Neural cell (in vitro differentiated cells): ENCODE measurements at regions not wholly inside any gene's neighbourhood (a gene's known extent, or its start where the extent isn't known, plus 50 kb on each side); places are given as distances from the start of the nearest gene placed in this dataset.

Experiments used
- H2AFZ ChIP-seq: fragments of 200-600, 300-800 bp; sonication (generic), shearing (Covaris generic); 2 replicates; pipeline ENCODE4 v1.6.0; 2014; ENCODE audit warnings: low read depth, mild to moderate bottlenecking, antibody characterized with exemption, low read length, moderate library complexity
- H3F3A ChIP-seq: fragments of 200-600 bp; shearing (Covaris generic); 2 replicates; pipeline ENCODE4 v1.6.1; 2016; ENCODE audit warnings: mild to moderate bottlenecking, moderate library complexity, mixed read lengths, antibody characterized with exemption, low read length; ENCODE audit not compliant: insufficient read depth, poor library complexity, severe bottlenecking
- H3K27ac ChIP-seq: fragments of 200-600, 300-800 bp; sonication (generic), shearing (Covaris generic); 2 replicates; pipeline ENCODE4 v1.5.1; 2014; ENCODE audit warnings: mild to moderate bottlenecking, low read length, moderate library complexity
- H3K27me3 ChIP-seq: fragments of 300-800, 200-600 bp; sonication (generic), shearing (Covaris generic); 2 replicates; pipeline ENCODE4 v1.6.0; 2014; ENCODE audit warnings: mild to moderate bottlenecking, low read depth, low read length, moderate library complexity; ENCODE audit not compliant: insufficient read depth
- H3K36me3 ChIP-seq: fragments of 300-800, 200-600 bp; sonication (generic), shearing (Covaris generic); 2 replicates; pipeline ENCODE4 v1.5.1; 2014; ENCODE audit warnings: mild to moderate bottlenecking, antibody characterized with exemption, low read length, moderate library complexity; ENCODE audit not compliant: insufficient read depth
- H3K4me2 ChIP-seq: fragments of 300-800, 200-600 bp; sonication (generic), shearing (Covaris generic); 2 replicates; pipeline ENCODE4 v1.6.0; 2014; ENCODE audit warnings: mild to moderate bottlenecking, low read length
- H3K4me3 ChIP-seq: fragments of 300-800, 200-600 bp; sonication (generic), shearing (Covaris generic); 2 replicates; pipeline ENCODE4 v1.5.1; 2014; ENCODE audit warnings: mild to moderate bottlenecking, low read length, moderate library complexity
- H3K79me2 ChIP-seq: fragments of 200-600 bp; shearing (Covaris generic); replicated peaks from 2 replicates; pipeline ENCODE4 v1.6.0; 2014; ENCODE audit warnings: mild to moderate bottlenecking, low read length, moderate library complexity; ENCODE audit not compliant: insufficient read depth
- H3K9ac ChIP-seq: fragments of 300-800, 200-600 bp; sonication (generic), shearing (Covaris generic); 2 replicates; pipeline ENCODE4 v1.6.1; 2016; ENCODE audit warnings: mild to moderate bottlenecking, low read length, mixed read lengths
- H3K9me2 ChIP-seq: fragments of 200-600 bp; shearing (Covaris generic); 2 replicates; pipeline ENCODE4 v1.6.1; 2016; ENCODE audit warnings: mild to moderate bottlenecking, low read length, mixed read lengths; ENCODE audit not compliant: insufficient read depth
- H3K9me3 ChIP-seq: fragments of 200-600, 300-800 bp; sonication (generic), shearing (Covaris generic); 2 replicates; pipeline ENCODE4 v1.6.1; 2016; ENCODE audit warnings: mild to moderate bottlenecking, mixed run types, low read length, moderate library complexity, mixed read lengths
- H4K20me1 ChIP-seq: fragments of 200-600 bp; shearing (Covaris generic); 2 replicates; pipeline ENCODE4 v1.6.1; 2016; ENCODE audit warnings: mild to moderate bottlenecking, mixed run types; ENCODE audit not compliant: insufficient read depth
- EP300 ChIP-seq: fragments of 450-650 bp; conservative IDR thresholded peaks from 2 replicates; pipeline ENCODE4 v1.6.1; 2014; ENCODE audit warnings: antibody characterized with exemption, mild to moderate bottlenecking, moderate library complexity; ENCODE audit not compliant: poor library complexity, severe bottlenecking
- EZH2 ChIP-seq: fragments of 200-600, 300-800 bp; shearing (Covaris generic), sonication (generic); IDR thresholded peaks from 2 replicates; pipeline ENCODE4 v1.6.1; 2014; ENCODE audit warnings: antibody characterized with exemption, low read length, borderline replicate concordance, mild to moderate bottlenecking; ENCODE audit not compliant: insufficient read depth, poor library complexity, severe bottlenecking
- MXI1 ChIP-seq: fragments of 450-650 bp; conservative IDR thresholded peaks from 2 replicates; pipeline ENCODE4 v1.6.1; 2014; ENCODE audit warnings: antibody characterized with exemption, mild to moderate bottlenecking; ENCODE audit not compliant: poor library complexity, severe bottlenecking
- POLR2AphosphoS5 ChIP-seq: IDR thresholded peaks from 2 replicates; pipeline ENCODE4 v1.6.1; 2012
- RAD21 ChIP-seq: fragments of 450-650 bp; conservative IDR thresholded peaks from 2 replicates; pipeline ENCODE4 v1.6.1; 2014; ENCODE audit warnings: antibody characterized with exemption, mild to moderate bottlenecking, moderate library complexity
- SMC3 ChIP-seq: fragments of 450-650 bp; conservative IDR thresholded peaks from 2 replicates; pipeline ENCODE4 v1.6.1; 2014; ENCODE audit warnings: antibody characterized with exemption, mild to moderate bottlenecking, moderate library complexity; ENCODE audit not compliant: poor library complexity
- TAF1 ChIP-seq: IDR thresholded peaks from 2 replicates; pipeline ENCODE4 v1.6.1; 2012; ENCODE audit warnings: low read depth
- TF ChIP-seq, protein P1 (sequence below): IDR thresholded peaks from 2 replicates; pipeline ENCODE4 v1.6.1; 2012; ENCODE audit warnings: borderline replicate concordance
- TF ChIP-seq, protein P2 (sequence below): fragments of 450-650 bp; IDR thresholded peaks from 2 replicates; pipeline ENCODE4 v1.5.1; 2014; ENCODE audit warnings: antibody characterized with exemption, mild to moderate bottlenecking, moderate library complexity; ENCODE audit not compliant: poor library complexity, severe bottlenecking

DNA sequence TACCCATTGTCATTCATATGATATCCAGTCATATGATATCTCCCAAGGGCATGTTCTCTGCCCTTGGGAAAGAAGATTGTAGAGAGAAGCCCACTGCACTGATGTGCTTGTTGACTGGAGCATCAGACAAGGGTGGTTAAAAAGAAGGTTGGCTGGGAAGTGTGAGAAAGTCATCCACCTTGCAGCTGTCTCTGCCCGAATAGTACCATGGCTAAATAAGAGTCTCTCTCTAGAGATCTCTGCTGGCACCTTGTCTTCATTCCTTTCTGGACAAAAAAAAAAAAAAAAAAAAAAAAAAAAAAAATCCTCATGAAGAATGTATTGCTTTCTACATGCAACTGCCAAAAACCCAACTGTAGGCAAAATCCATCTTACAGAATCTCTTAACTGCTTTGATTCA is 349.7 kb upstream of the ESRRG start:
- no peaks in the 10 kb centered on the region for H4K20me1 ChIP-seq
- no peak overlapping the region for H2AFZ ChIP-seq
- TF ChIP-seq EZH2 = no peak
- no peak for TF ChIP-seq POLR2AphosphoS5
- no peak for TF ChIP-seq RAD21
- no peak for TF ChIP-seq EP300
- TF ChIP-seq MXI1 = no peak
- TF ChIP-seq SMC3 = no peak
- no peaks in the 10 kb centered on the region for H3K27me3 ChIP-seq
- H3K4me3 ChIP-seq = no peak overlapping the region
- H3K27ac ChIP-seq = no peak overlapping the region
- no peaks in the 10 kb centered on the region for H3K9me2 ChIP-seq
- H3K9me3 ChIP-seq = no peaks in the 10 kb centered on the region
- no peaks in the 10 kb centered on the region for H3K36me3 ChIP-seq
- no peak overlapping the region for H3K4me2 ChIP-seq
- no peaks in the 10 kb centered on the region for H3F3A ChIP-seq
- H3K9ac ChIP-seq = no peak overlapping the region
- no peaks in the 10 kb centered on the region for H3K79me2 ChIP-seq

DNA sequence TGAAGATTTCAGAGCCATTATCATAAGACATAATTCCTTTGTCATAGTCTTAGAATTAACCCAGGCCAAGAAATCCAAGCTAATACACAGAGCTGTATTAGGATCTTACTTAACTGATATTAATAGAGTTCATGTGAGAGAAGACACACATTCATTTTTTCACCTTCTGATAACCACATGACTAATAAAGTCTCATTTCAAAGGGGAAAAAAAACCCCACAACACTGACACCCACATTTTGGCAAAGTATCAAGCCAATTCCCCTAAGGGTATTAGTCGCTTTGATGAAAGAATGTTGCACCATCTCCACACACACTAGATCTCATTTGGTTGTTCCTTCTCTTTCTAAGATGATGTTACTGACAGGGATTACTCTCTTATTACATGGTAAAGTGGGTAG is 344.4 kb upstream of the ESRRG start:
- Histone ChIP-seq H3K36me3 (no peaks in the 10 kb centered on the region), H3K4me3 (no peak overlapping the region), H3K4me2 (no peak overlapping the region), H3F3A (no peaks in the 10 kb centered on the region), H3K79me2 (no peaks in the 10 kb centered on the region), H3K9me2 (no peaks in the 10 kb centered on the region), H2AFZ (no peak overlapping the region), H3K9ac (no peak overlapping the region), H3K9me3 (no peaks in the 10 kb centered on the region), H3K27me3 (no peaks in the 10 kb centered on the region), H4K20me1 (no peaks in the 10 kb centered on the region), H3K27ac (no peak overlapping the region)
- TF ChIP-seq, protein P1, sequence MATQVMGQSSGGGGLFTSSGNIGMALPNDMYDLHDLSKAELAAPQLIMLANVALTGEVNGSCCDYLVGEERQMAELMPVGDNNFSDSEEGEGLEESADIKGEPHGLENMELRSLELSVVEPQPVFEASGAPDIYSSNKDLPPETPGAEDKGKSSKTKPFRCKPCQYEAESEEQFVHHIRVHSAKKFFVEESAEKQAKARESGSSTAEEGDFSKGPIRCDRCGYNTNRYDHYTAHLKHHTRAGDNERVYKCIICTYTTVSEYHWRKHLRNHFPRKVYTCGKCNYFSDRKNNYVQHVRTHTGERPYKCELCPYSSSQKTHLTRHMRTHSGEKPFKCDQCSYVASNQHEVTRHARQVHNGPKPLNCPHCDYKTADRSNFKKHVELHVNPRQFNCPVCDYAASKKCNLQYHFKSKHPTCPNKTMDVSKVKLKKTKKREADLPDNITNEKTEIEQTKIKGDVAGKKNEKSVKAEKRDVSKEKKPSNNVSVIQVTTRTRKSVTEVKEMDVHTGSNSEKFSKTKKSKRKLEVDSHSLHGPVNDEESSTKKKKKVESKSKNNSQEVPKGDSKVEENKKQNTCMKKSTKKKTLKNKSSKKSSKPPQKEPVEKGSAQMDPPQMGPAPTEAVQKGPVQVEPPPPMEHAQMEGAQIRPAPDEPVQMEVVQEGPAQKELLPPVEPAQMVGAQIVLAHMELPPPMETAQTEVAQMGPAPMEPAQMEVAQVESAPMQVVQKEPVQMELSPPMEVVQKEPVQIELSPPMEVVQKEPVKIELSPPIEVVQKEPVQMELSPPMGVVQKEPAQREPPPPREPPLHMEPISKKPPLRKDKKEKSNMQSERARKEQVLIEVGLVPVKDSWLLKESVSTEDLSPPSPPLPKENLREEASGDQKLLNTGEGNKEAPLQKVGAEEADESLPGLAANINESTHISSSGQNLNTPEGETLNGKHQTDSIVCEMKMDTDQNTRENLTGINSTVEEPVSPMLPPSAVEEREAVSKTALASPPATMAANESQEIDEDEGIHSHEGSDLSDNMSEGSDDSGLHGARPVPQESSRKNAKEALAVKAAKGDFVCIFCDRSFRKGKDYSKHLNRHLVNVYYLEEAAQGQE = no peak
- TF ChIP-seq EZH2 = no peak
- TF ChIP-seq SMC3 = no peak
- TF ChIP-seq MXI1 = no peak
- no peak for TF ChIP-seq EP300
- TF ChIP-seq POLR2AphosphoS5 = no peak
- TF ChIP-seq RAD21 = no peak
- TF ChIP-seq, protein P2, sequence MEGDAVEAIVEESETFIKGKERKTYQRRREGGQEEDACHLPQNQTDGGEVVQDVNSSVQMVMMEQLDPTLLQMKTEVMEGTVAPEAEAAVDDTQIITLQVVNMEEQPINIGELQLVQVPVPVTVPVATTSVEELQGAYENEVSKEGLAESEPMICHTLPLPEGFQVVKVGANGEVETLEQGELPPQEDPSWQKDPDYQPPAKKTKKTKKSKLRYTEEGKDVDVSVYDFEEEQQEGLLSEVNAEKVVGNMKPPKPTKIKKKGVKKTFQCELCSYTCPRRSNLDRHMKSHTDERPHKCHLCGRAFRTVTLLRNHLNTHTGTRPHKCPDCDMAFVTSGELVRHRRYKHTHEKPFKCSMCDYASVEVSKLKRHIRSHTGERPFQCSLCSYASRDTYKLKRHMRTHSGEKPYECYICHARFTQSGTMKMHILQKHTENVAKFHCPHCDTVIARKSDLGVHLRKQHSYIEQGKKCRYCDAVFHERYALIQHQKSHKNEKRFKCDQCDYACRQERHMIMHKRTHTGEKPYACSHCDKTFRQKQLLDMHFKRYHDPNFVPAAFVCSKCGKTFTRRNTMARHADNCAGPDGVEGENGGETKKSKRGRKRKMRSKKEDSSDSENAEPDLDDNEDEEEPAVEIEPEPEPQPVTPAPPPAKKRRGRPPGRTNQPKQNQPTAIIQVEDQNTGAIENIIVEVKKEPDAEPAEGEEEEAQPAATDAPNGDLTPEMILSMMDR = no peak
- no peak for TF ChIP-seq TAF1

DNA sequence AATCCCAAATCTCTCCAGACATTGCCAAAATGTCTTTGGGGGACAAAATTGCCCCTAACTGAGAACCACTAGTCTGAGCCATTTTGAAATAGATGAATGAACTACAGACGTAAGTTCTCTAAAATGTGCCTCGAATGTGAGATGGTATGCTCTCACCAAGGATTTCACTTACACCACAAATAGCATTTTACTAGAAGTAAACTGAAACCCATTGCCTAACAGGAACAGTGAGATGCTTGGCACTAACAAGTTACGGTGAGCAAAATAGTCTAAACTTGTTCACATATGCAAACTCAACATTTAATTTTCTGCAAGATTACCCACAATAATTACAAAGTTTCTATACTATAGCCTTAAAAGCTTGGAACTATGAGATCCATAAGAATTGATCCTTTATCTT is 343.6 kb upstream of the ESRRG start:
- no peak overlapping the region for H3K27ac ChIP-seq
- H3F3A ChIP-seq = no peaks in the 10 kb centered on the region
- no peaks in the 10 kb centered on the region for H3K9me2 ChIP-seq
- H3K4me3 ChIP-seq = no peak overlapping the region
- no peak overlapping the region for H3K9ac ChIP-seq
- H3K27me3 ChIP-seq = no peaks in the 10 kb centered on the region
- TF ChIP-seq POLR2AphosphoS5 = no peak
- TF ChIP-seq, protein P2 = no peak
- TF ChIP-seq EP300 = no peak
- no peak for TF ChIP-seq TAF1
- no peak for TF ChIP-seq RAD21
- TF ChIP-seq, protein P1 = no peak
- TF ChIP-seq EZH2 = no peak
- TF ChIP-seq MXI1 = no peak
- TF ChIP-seq SMC3 = no peak
- no peak overlapping the region for H3K4me2 ChIP-seq
- H4K20me1 ChIP-seq = no peaks in the 10 kb centered on the region
- no peaks in the 10 kb centered on the region for H3K9me3 ChIP-seq
- H3K36me3 ChIP-seq = no peaks in the 10 kb centered on the region
- H3K79me2 ChIP-seq = no peaks in the 10 kb centered on the region
- no peak overlapping the region for H2AFZ ChIP-seq
